Astrocyte (in vitro differentiated cells and primary cell): ENCODE measurements at regions not wholly inside any gene's neighbourhood (a gene's known extent, or its start where the extent isn't known, plus 50 kb on each side); places are given as distances from the start of the nearest gene placed in this dataset.

Experiments
- DNase-seq: peaks from one replicate; pipeline ENCODE4 v3.0.0-alpha.2; 2010; ENCODE audit warnings: low read depth
- FAIRE-seq: peaks from 2 replicates; lab custom pipeline; 2011; peaks lifted over from hg19 to GRCh38; lab: Jason Lieb, UNC
- H2AFZ ChIP-seq: 2 replicates; pipeline ENCODE4 v1.6.0; 2012; ENCODE audit warnings: low read depth, low read length, inconsistent platforms
- H3K27ac ChIP-seq: 2 replicates; pipeline ENCODE4 v1.5.1; 2011; ENCODE audit warnings: low read depth, low read length, inconsistent platforms
- H3K27me3 ChIP-seq: 2 replicates; pipeline ENCODE4 v1.6.0; 2011; ENCODE audit warnings: low read length, inconsistent platforms; ENCODE audit not compliant: insufficient read depth
- H3K36me3 ChIP-seq: 2 replicates; pipeline ENCODE4 v1.5.1; 2011; ENCODE audit warnings: low read length, inconsistent platforms; ENCODE audit not compliant: insufficient read depth
- H3K4me1 ChIP-seq: 2 replicates; pipeline ENCODE4 v1.5.1; 2011; ENCODE audit warnings: low read length, inconsistent platforms; ENCODE audit not compliant: insufficient read depth
- H3K4me2 ChIP-seq: 2 replicates; pipeline ENCODE4 v1.6.0; 2012; ENCODE audit warnings: low read length, inconsistent platforms
- H3K4me3 ChIP-seq: 2 replicates; pipeline ENCODE4 v1.5.1; 2011; ENCODE audit warnings: low read depth, mild to moderate bottlenecking, low read length, inconsistent platforms; ENCODE audit not compliant: insufficient read depth
- H3K79me2 ChIP-seq: 2 replicates; pipeline ENCODE4 v1.6.0; 2012; ENCODE audit warnings: mild to moderate bottlenecking, low read length, inconsistent platforms; ENCODE audit not compliant: insufficient read depth
- H3K9ac ChIP-seq: 2 replicates; pipeline ENCODE4 v1.6.0; 2012; ENCODE audit warnings: mild to moderate bottlenecking, low read length, inconsistent platforms
- H3K9me3 ChIP-seq: 2 replicates; pipeline ENCODE4 v1.5.1; 2012; ENCODE audit warnings: low read depth, mild to moderate bottlenecking, low read length, inconsistent platforms; ENCODE audit not compliant: insufficient read depth
- H4K20me1 ChIP-seq: 2 replicates; pipeline ENCODE4 v1.6.0; 2012; ENCODE audit warnings: low read length, inconsistent platforms; ENCODE audit not compliant: insufficient read depth
- H3K27ac Mint-ChIP-seq: one replicate; pipeline ENCODE4 v1.8.0; 2021; ENCODE audit warnings: mild to moderate bottlenecking, mixed read lengths; ENCODE audit not compliant: unreplicated experiment
- H3K27me3 Mint-ChIP-seq: one replicate; pipeline ENCODE4 v1.8.0; 2021; ENCODE audit warnings: low read depth, mixed read lengths; ENCODE audit not compliant: unreplicated experiment
- H3K36me3 Mint-ChIP-seq: one replicate; pipeline ENCODE4 v1.8.0; 2021; ENCODE audit warnings: low read depth, mixed read lengths; ENCODE audit not compliant: unreplicated experiment
- H3K4me1 Mint-ChIP-seq: one replicate; pipeline ENCODE4 v1.8.0; 2021; ENCODE audit warnings: low read depth, mixed read lengths; ENCODE audit not compliant: unreplicated experiment
- H3K4me3 Mint-ChIP-seq: one replicate; pipeline ENCODE4 v1.8.0; 2021; ENCODE audit warnings: mild to moderate bottlenecking, moderate library complexity, mixed read lengths; ENCODE audit not compliant: unreplicated experiment
- H3K9me3 Mint-ChIP-seq: one replicate; pipeline ENCODE4 v1.8.0; 2021; ENCODE audit warnings: mild to moderate bottlenecking, mixed read lengths; ENCODE audit not compliant: unreplicated experiment
- EZH2 ChIP-seq: IDR thresholded peaks from 2 replicates; pipeline ENCODE4 v1.6.1; 2012; ENCODE audit warnings: mild to moderate bottlenecking, low read length, inconsistent platforms; ENCODE audit not compliant: insufficient read depth
- TF ChIP-seq, protein P1 (sequence below): IDR thresholded peaks from 2 replicates; pipeline ENCODE4 v1.5.1; 2011; ENCODE audit warnings: low read depth, mild to moderate bottlenecking, inconsistent platforms, low read length, moderate library complexity; ENCODE audit not compliant: insufficient read depth

DNA sequence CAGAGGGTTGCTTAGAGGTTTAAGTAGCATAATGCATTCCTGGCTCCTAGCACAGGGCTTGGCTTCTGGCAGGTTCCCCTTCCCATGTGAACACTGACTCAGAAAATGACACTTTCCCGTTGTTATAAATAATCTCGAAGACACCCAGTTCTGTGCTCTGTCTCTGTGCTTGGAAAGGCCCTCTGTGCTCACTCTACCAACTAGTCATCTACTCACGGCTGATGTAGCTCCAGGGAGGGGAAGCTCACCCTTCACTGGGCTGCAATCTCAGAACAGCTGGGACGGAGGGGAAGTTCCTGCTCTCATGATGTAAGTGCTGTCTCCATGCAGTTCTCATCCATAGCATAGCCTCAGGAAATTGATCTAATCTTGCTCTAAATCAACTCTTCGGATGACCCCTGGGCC, 230.5 kb upstream of the ASIC2 start:
- Histone ChIP-seq H3K36me3 (no peaks in the 10 kb centered on the region), H3K9ac (no peak overlapping the region), H3K4me3 (no peak overlapping the region), H2AFZ (no peak overlapping the region), H3K4me2 (no peak overlapping the region), H3K9me3 (no peaks in the 10 kb centered on the region), H3K79me2 (no peaks in the 10 kb centered on the region), H3K4me1 (no peaks in the 10 kb centered on the region), H3K27ac (no peak overlapping the region), H4K20me1 (no peaks in the 10 kb centered on the region), H3K27me3 (no peaks in the 10 kb centered on the region)
- Mint-ChIP-seq H3K27ac (no peak overlapping the region), H3K4me1 (peaks cover 12% of the 10 kb centered on the region), H3K4me3 (no peak overlapping the region), H3K9me3 (peaks cover 11% of the 10 kb centered on the region), H3K27me3 (peaks cover 67% of the 10 kb centered on the region), H3K36me3 (no peaks in the 10 kb centered on the region)
- DNase-seq (no peak), FAIRE-seq (no peak)
- no peak for TF ChIP-seq EZH2
- TF ChIP-seq, protein P1, sequence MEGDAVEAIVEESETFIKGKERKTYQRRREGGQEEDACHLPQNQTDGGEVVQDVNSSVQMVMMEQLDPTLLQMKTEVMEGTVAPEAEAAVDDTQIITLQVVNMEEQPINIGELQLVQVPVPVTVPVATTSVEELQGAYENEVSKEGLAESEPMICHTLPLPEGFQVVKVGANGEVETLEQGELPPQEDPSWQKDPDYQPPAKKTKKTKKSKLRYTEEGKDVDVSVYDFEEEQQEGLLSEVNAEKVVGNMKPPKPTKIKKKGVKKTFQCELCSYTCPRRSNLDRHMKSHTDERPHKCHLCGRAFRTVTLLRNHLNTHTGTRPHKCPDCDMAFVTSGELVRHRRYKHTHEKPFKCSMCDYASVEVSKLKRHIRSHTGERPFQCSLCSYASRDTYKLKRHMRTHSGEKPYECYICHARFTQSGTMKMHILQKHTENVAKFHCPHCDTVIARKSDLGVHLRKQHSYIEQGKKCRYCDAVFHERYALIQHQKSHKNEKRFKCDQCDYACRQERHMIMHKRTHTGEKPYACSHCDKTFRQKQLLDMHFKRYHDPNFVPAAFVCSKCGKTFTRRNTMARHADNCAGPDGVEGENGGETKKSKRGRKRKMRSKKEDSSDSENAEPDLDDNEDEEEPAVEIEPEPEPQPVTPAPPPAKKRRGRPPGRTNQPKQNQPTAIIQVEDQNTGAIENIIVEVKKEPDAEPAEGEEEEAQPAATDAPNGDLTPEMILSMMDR: no peak

DNA sequence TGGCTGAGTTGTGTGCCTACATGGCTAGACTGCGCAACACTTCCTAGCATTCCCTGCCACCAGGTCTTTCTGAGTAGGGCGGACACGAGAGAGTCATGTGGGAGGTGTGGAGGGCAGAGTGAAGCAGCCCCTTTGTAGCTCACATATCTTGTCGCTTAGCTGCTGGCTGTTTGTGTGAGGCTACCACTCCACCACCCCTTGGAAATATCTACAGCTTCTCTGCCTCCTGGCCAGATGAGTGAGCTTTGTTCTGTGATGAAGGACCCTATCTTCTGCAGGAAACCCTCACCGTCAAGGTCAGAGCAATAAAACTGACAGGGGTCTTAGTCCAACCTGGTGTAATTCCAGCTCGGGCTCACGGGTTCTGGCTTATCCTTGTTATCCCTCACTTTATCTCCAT, 232.1 kb upstream of the ASIC2 start:
- peaks cover 3% of the 10 kb centered on the region for H3K4me1 Mint-ChIP-seq
- peaks cover 11% of the 10 kb centered on the region for H3K9me3 Mint-ChIP-seq

DNA sequence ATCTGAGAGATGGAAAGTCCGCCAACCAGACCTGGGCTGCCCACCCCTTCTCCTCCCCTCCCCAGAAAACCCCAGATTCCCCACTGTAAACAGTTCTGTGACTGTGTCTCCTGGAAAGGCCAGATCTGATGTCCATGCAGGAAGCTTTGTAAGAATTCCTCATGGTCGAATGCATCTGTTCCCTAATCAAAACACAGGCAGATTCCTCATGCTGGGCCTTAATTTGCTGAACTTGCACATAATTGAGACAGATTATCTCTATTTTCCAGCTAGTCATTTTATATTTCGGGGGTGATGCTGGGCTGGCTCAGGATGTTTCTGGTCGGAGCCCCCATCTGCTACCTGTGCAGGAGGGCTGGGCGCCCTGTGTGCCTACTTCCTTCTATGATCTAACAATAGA, 233.6 kb upstream of the ASIC2 start:
- Histone ChIP-seq H3K4me2 (no peak overlapping the region), H3K4me3 (no peak overlapping the region), H4K20me1 (no peaks in the 10 kb centered on the region), H3K79me2 (no peaks in the 10 kb centered on the region), H2AFZ (no peak overlapping the region), H3K36me3 (no peaks in the 10 kb centered on the region), H3K9me3 (no peaks in the 10 kb centered on the region), H3K4me1 (no peaks in the 10 kb centered on the region), H3K9ac (no peak overlapping the region), H3K27ac (no peak overlapping the region), H3K27me3 (no peaks in the 10 kb centered on the region)
- Mint-ChIP-seq H3K9me3 (peaks cover 11% of the 10 kb centered on the region), H3K27me3 (peaks cover 70% of the 10 kb centered on the region), H3K4me1 (peaks cover 2% of the 10 kb centered on the region), H3K36me3 (no peaks in the 10 kb centered on the region), H3K4me3 (no peak overlapping the region), H3K27ac (no peak overlapping the region)
- FAIRE-seq: no peak
- DNase-seq: no peak
- no peak for TF ChIP-seq EZH2
- TF ChIP-seq, protein P1: no peak

More for the DNA sequence above, 232.1 kb upstream of the ASIC2 start:
- H3K79me2 ChIP-seq: no peaks in the 10 kb centered on the region
- H3K9me3 ChIP-seq: no peaks in the 10 kb centered on the region
- Mint-ChIP-seq H3K27ac (no peak overlapping the region), H3K27me3 (peaks cover 68% of the 10 kb centered on the region), H3K36me3 (no peaks in the 10 kb centered on the region), H3K4me3 (no peak overlapping the region)
- FAIRE-seq (no peak), DNase-seq (no peak)
- H3K27me3 ChIP-seq: no peaks in the 10 kb centered on the region
- no peak overlapping the region for H3K27ac ChIP-seq
- no peak overlapping the region for H3K4me3 ChIP-seq
- H3K36me3 ChIP-seq: no peaks in the 10 kb centered on the region
- no peaks in the 10 kb centered on the region for H3K4me1 ChIP-seq
- H3K9ac ChIP-seq: no peak overlapping the region
- H4K20me1 ChIP-seq: no peaks in the 10 kb centered on the region
- no peak for TF ChIP-seq EZH2
- H3K4me2 ChIP-seq: no peak overlapping the region
- H2AFZ ChIP-seq: no peak overlapping the region
